Trophoblast cell (in vitro differentiated cells and primary cell): ENCODE measurements at regions not wholly inside any gene's neighbourhood (a gene's known extent, or its start where the extent isn't known, plus 50 kb on each side); places are given as distances from the start of the nearest gene placed in this dataset.
A peak's percentile ranks its signal among the peaks of the same experiment; 100 is the strongest.

Source experiments
- DNase-seq, 2 donors: peaks; one replicate each; pipeline ENCODE4 v3.0.0-alpha.2; 2016
- H2AFZ ChIP-seq: 2 replicates; pipeline ENCODE4 v1.6.1; 2013; ENCODE audit warnings: low read length, moderate library complexity, mild to moderate bottlenecking; ENCODE audit not compliant: insufficient read depth, poor library complexity
- H2AK5ac ChIP-seq: 2 replicates; pipeline ENCODE4 v1.6.1; 2013; ENCODE audit warnings: mild to moderate bottlenecking, low read length
- H2BK120ac ChIP-seq: 2 replicates; pipeline ENCODE4 v1.6.1; 2013; ENCODE audit warnings: low read length, mild to moderate bottlenecking, moderate library complexity; ENCODE audit not compliant: insufficient read depth, poor library complexity
- H2BK12ac ChIP-seq: 2 replicates; pipeline ENCODE4 v1.6.1; 2013; ENCODE audit warnings: mild to moderate bottlenecking, low read length, moderate library complexity
- H2BK5ac ChIP-seq: 2 replicates; pipeline ENCODE4 v1.6.1; 2013; ENCODE audit warnings: low read length, low read depth, moderate library complexity, mild to moderate bottlenecking; ENCODE audit not compliant: poor library complexity
- H3K14ac ChIP-seq: 2 replicates; pipeline ENCODE4 v1.6.1; 2013; ENCODE audit warnings: mild to moderate bottlenecking, low read length
- H3K18ac ChIP-seq: 2 replicates; pipeline ENCODE4 v1.6.1; 2013; ENCODE audit warnings: mild to moderate bottlenecking, low read length
- H3K23ac ChIP-seq: 2 replicates; pipeline ENCODE4 v1.6.1; 2013; ENCODE audit warnings: low read length
- H3K27ac ChIP-seq: 2 replicates; pipeline ENCODE4 v1.5.1; 2013; ENCODE audit warnings: low read depth, mild to moderate bottlenecking, inconsistent platforms, low read length, moderate library complexity
- H3K27me3 ChIP-seq: 2 replicates; pipeline ENCODE4 v1.6.1; 2013; ENCODE audit warnings: inconsistent platforms, mild to moderate bottlenecking, low read length, moderate library complexity; ENCODE audit not compliant: insufficient read depth
- H3K36me3 ChIP-seq, 2 experiments: 1 replicate in 1 of 2; 2 replicates in 1 of 2; pipeline ENCODE4 v1.6.1; 2013; ENCODE audit warnings: low read length in 2 of 2, mild to moderate bottlenecking in 2 of 2, moderate library complexity in 1 of 2; ENCODE audit not compliant: insufficient read depth in 2 of 2, control insufficient read depth in 1 of 2
- H3K4ac ChIP-seq: 2 replicates; pipeline ENCODE4 v1.6.1; 2013; ENCODE audit warnings: low read depth, mild to moderate bottlenecking, low read length, moderate library complexity
- H3K4me1 ChIP-seq, 2 experiments: 1 replicate in 1 of 2; 2 replicates in 1 of 2; pipeline ENCODE4 v1.6.1; 2013; ENCODE audit warnings: low read length in 2 of 2, mild to moderate bottlenecking in 2 of 2, moderate library complexity in 1 of 2; ENCODE audit not compliant: insufficient read depth in 2 of 2, control insufficient read depth in 1 of 2
- H3K4me2 ChIP-seq: 2 replicates; pipeline ENCODE4 v1.6.1; 2013; ENCODE audit warnings: inconsistent platforms, mild to moderate bottlenecking, low read length, moderate library complexity
- H3K4me3 ChIP-seq: 2 replicates; pipeline ENCODE4 v1.5.1; 2013; ENCODE audit warnings: mild to moderate bottlenecking, low read depth, low read length, inconsistent platforms
- H3K79me1 ChIP-seq: one replicate; pipeline ENCODE4 v1.6.1; 2013; ENCODE audit warnings: low read length
- H3K79me2 ChIP-seq: 2 replicates; pipeline ENCODE4 v1.6.1; 2013; ENCODE audit warnings: low read length, mild to moderate bottlenecking; ENCODE audit not compliant: control insufficient read depth, insufficient read depth, poor library complexity
- H3K9ac ChIP-seq: 2 replicates; pipeline ENCODE4 v1.6.1; 2013; ENCODE audit warnings: mild to moderate bottlenecking, low read length
- H3K9me3 ChIP-seq: 2 replicates; pipeline ENCODE4 v1.6.1; 2013; ENCODE audit warnings: low read depth, mild to moderate bottlenecking, control low read depth, inconsistent platforms, low read length; ENCODE audit not compliant: insufficient read depth
- H4K12ac ChIP-seq: 2 replicates; pipeline ENCODE4 v1.6.1; 2013; ENCODE audit warnings: low read depth, mild to moderate bottlenecking, low read length, moderate library complexity
- H4K8ac ChIP-seq: 2 replicates; pipeline ENCODE4 v1.6.1; 2013; ENCODE audit warnings: low read depth, mild to moderate bottlenecking, low read length, moderate library complexity
- H4K91ac ChIP-seq: one replicate; pipeline ENCODE4 v1.6.1; 2013; ENCODE audit warnings: low read depth, mild to moderate bottlenecking, low read length, moderate library complexity
- WGBS: extraction: QIAGEN DNeasy Blood & Tissue Kit; methylation state at CpG from one replicate; pipeline ENCODE4 v1.1.7; 2013; ENCODE audit warnings: missing lambda C conversion rate; ENCODE audit not compliant: insufficient read length, insufficient coverage; ENCODE audit errors: extremely low coverage; 5-methylcytosine and 5-hydroxymethylcytosine counted together

DNA sequence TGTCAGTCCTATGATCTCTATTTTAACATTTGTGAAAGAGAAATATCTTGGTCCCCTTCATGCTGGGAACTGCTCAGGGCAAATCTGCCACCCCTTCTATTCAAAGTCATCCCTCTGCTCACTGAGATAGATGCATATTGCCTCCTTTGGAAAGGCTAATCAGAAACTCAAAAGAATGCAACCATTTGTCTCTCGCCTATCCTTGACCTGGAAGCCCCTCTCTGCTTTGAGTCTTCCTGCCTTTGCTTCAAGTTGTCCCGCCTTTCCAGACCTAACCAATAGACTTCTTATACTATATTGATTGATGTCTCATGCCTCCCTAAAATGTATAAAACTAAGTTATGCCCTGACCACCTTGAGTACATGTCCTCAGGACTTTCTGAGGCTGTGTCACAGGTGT, 97.0 kb downstream of the PSAT1 start:
- no CpG with 5 or more reads among the region's 2 CpGs for WGBS
- no peak overlapping the region for H3K4me2 ChIP-seq
- H3K27ac ChIP-seq: no peak overlapping the region
- no peak overlapping the region for H2AK5ac ChIP-seq
- H4K12ac ChIP-seq: no peak overlapping the region
- peaks cover 2% of the 10 kb centered on the region for H3K9me3 ChIP-seq
- peak overlapping the region; percentile 44 for H2BK12ac ChIP-seq
- H4K8ac ChIP-seq: no peak overlapping the region
- no peak overlapping the region for H3K23ac ChIP-seq
- H2BK5ac ChIP-seq: peak overlapping the region; percentile 9
- H3K9ac ChIP-seq: no peak overlapping the region
- no peak overlapping the region for H2BK120ac ChIP-seq
- H3K14ac ChIP-seq: no peak overlapping the region
- H3K4me3 ChIP-seq: no peak overlapping the region
- no peak overlapping the region for H3K18ac ChIP-seq
- peaks cover 3 to 13% of the 10 kb centered on the region in 2 experiments for H3K4me1 ChIP-seq
- peaks cover 22% of the 10 kb centered on the region for H3K79me1 ChIP-seq
- no peaks in the 10 kb centered on the region for H3K36me3 ChIP-seq
- no peak overlapping the region for H3K4ac ChIP-seq
- no peaks in the 10 kb centered on the region for H3K79me2 ChIP-seq
- peak overlapping the region; percentile 19 for H4K91ac ChIP-seq
- no peak overlapping the region for H2AFZ ChIP-seq
- DNase-seq: no peak
- no peaks in the 10 kb centered on the region for H3K27me3 ChIP-seq

DNA sequence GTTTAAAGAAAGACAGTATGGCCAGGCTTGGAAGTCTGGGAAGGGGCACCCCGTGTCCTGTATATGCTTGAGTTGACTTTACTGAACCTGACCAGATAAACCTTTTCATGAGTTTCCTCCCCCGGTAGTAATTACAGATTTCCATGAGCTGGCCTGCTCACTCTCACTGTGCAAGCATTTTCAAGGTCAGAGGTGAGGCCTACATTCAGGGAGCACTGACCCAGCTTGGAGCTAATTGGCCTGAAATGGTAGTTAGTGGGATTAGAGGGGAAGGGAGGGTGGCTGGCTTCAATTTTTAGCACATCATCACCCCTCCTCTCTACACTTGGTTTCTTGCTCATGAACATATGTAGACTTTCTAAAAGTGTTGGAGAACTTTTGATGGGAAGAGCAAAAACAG, 99.2 kb downstream of the PSAT1 start:
- Histone ChIP-seq H2BK120ac (peak overlapping the region; percentile 82), H3K27me3 (no peaks in the 10 kb centered on the region), H3K27ac (peak overlapping the region; percentile 96), H4K91ac (peak overlapping the region; percentile 94), H3K14ac (peak overlapping the region; percentile 78), H3K4ac (no peak overlapping the region), H4K12ac (no peak overlapping the region), H3K9me3 (peaks cover 2% of the 10 kb centered on the region), H2BK5ac (peak overlapping the region; percentile 97), H3K23ac (no peak overlapping the region), H3K4me3 (no peak overlapping the region), H3K79me1 (peaks cover 22% of the 10 kb centered on the region), H3K79me2 (no peaks in the 10 kb centered on the region), H2AFZ (no peak overlapping the region), H3K18ac (peak overlapping the region; percentile 3), H4K8ac (peak overlapping the region; percentile 62), H3K9ac (no peak overlapping the region), H3K4me2 (peak overlapping the region; percentile 15), H2BK12ac (peak overlapping the region; percentile 37), H2AK5ac (no peak overlapping the region), H3K36me3 (no peaks in the 10 kb centered on the region), H3K4me1 (peaks cover 3 to 14% of the 10 kb centered on the region in 2 experiments)
- no peak for DNase-seq
- WGBS: no CpG with 5 or more reads among the region's 2 CpGs

DNA sequence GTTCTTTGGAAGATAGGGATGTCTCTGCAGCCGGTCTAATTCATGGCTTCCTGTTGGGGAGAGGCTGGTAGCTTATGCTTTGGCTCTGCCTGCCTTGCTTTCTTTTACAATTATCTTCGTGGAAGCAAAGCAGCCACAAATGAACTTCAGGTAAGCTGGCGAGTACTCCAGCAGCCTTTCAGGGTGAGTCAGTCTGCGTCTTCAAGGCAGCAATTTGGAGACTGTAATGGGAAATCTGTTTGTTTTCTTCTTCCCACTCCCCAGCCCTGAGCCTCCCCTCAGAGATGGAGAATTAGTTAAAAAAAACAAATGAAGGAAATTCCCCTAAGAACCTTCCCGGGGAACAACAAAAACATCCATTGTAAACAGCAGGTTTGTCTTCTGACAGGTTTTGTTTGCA, 100.1 kb downstream of the PSAT1 start:
- DNase-seq: no peak
- no peak overlapping the region for H3K9ac ChIP-seq
- H2BK5ac ChIP-seq: no peak overlapping the region
- no peak overlapping the region for H2AFZ ChIP-seq
- H3K4me1 ChIP-seq: peaks cover 3 to 14% of the 10 kb centered on the region in 2 experiments
- H2BK120ac ChIP-seq: no peak overlapping the region
- H4K12ac ChIP-seq: no peak overlapping the region
- H2BK12ac ChIP-seq: no peak overlapping the region
- H3K36me3 ChIP-seq: no peaks in the 10 kb centered on the region
- peak overlapping the region; percentile 96 for H3K27ac ChIP-seq
- H3K27me3 ChIP-seq: no peaks in the 10 kb centered on the region
- no CpG with 5 or more reads among the region's 5 CpGs for WGBS
- no peak overlapping the region for H4K8ac ChIP-seq
- peaks cover 2% of the 10 kb centered on the region for H3K9me3 ChIP-seq
- no peak overlapping the region for H3K4ac ChIP-seq
- H3K23ac ChIP-seq: no peak overlapping the region
- no peak overlapping the region for H4K91ac ChIP-seq
- no peak overlapping the region for H2AK5ac ChIP-seq
- peaks cover 22% of the 10 kb centered on the region for H3K79me1 ChIP-seq
- H3K14ac ChIP-seq: no peak overlapping the region
- no peak overlapping the region for H3K4me3 ChIP-seq
- no peaks in the 10 kb centered on the region for H3K79me2 ChIP-seq
- no peak overlapping the region for H3K18ac ChIP-seq
- no peak overlapping the region for H3K4me2 ChIP-seq

DNA sequence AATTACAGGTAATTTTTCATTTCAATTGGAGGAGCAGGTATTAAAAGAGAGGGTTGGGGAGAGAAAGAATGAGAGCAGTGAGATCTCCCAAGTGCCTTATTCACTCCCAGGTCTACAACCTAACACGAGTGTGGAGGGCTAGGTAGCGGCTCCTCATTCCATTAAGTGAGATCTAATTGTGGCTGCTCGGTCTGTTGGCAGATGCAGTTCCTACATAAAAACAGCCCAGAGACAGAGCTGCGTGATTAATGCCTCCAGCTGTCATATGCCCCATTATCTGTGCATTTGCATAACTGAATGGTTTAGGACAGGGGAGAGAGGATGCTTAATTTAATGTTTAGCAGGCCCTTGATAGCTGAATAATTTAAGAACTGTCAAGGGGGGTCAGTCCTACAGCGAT, 100.5 kb downstream of the PSAT1 start:
- no peak overlapping the region for H3K18ac ChIP-seq
- no peak for DNase-seq
- peaks cover 22% of the 10 kb centered on the region for H3K79me1 ChIP-seq
- H3K14ac ChIP-seq: no peak overlapping the region
- no peak overlapping the region for H3K4me3 ChIP-seq
- peaks cover 3 to 14% of the 10 kb centered on the region in 2 experiments for H3K4me1 ChIP-seq
- no peak overlapping the region for H2AFZ ChIP-seq
- peak overlapping the region; percentile 42 for H2BK5ac ChIP-seq
- no peak overlapping the region for H4K12ac ChIP-seq
- H3K36me3 ChIP-seq: no peaks in the 10 kb centered on the region
- H2BK12ac ChIP-seq: no peak overlapping the region
- peaks cover 2% of the 10 kb centered on the region for H3K9me3 ChIP-seq
- no peaks in the 10 kb centered on the region for H3K27me3 ChIP-seq
- peak overlapping the region; percentile 38 for H2AK5ac ChIP-seq
- H4K8ac ChIP-seq: no peak overlapping the region
- peak overlapping the region; percentile 96 for H3K27ac ChIP-seq
- H3K9ac ChIP-seq: no peak overlapping the region
- peak overlapping the region; percentile 70 for H4K91ac ChIP-seq
- H3K4me2 ChIP-seq: no peak overlapping the region
- no peak overlapping the region for H3K23ac ChIP-seq
- H2BK120ac ChIP-seq: peak overlapping the region; percentile 70
- H3K79me2 ChIP-seq: no peaks in the 10 kb centered on the region
- no CpG with 5 or more reads among the region's 5 CpGs for WGBS
- H3K4ac ChIP-seq: no peak overlapping the region
